DND-41 (cell line): ENCODE measurements at regions not wholly inside any gene's neighbourhood (a gene's known extent, or its start where the extent isn't known, plus 50 kb on each side); places are given as distances from the start of the nearest gene placed in this dataset.

Experiments used
- EZH2 ChIP-seq: IDR thresholded peaks from 3 replicates; pipeline ENCODE4 v1.6.1; 2012; ENCODE audit warnings: borderline replicate concordance, low read depth, mild to moderate bottlenecking, moderate library complexity, low read length, inconsistent platforms; ENCODE audit not compliant: severe bottlenecking
- TF ChIP-seq, protein P1 (sequence below): IDR thresholded peaks from 2 replicates; pipeline ENCODE4 v1.5.1; 2012; ENCODE audit warnings: borderline replicate concordance, low read length, moderate library complexity, mild to moderate bottlenecking; ENCODE audit not compliant: poor library complexity, severe bottlenecking; ENCODE audit errors: extremely low read depth

- no peak for TF ChIP-seq EZH2
- TF ChIP-seq, protein P1, sequence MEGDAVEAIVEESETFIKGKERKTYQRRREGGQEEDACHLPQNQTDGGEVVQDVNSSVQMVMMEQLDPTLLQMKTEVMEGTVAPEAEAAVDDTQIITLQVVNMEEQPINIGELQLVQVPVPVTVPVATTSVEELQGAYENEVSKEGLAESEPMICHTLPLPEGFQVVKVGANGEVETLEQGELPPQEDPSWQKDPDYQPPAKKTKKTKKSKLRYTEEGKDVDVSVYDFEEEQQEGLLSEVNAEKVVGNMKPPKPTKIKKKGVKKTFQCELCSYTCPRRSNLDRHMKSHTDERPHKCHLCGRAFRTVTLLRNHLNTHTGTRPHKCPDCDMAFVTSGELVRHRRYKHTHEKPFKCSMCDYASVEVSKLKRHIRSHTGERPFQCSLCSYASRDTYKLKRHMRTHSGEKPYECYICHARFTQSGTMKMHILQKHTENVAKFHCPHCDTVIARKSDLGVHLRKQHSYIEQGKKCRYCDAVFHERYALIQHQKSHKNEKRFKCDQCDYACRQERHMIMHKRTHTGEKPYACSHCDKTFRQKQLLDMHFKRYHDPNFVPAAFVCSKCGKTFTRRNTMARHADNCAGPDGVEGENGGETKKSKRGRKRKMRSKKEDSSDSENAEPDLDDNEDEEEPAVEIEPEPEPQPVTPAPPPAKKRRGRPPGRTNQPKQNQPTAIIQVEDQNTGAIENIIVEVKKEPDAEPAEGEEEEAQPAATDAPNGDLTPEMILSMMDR: no peak
Observed at GRCh38 chr13:42378383-42378780, 106.4 kb downstream of the AKAP11 start.
